Testis (tissue), 2 donors: ENCODE measurements at regions not wholly inside any gene's neighbourhood (a gene's known extent, or its start where the extent isn't known, plus 50 kb on each side); places are given as distances from the start of the nearest gene placed in this dataset.
"Not testable (repeated sequence)": the region's sequence is repeated elsewhere in the genome, so short reads cannot be mapped to it uniquely, and the experiment has no call there.

Source experiments
- DNase-seq: peaks from one replicate; pipeline ENCODE4 v3.0.0-alpha.2; 2019
- H3K27ac ChIP-seq, 2 donors: fragments of 200-600 bp; sonication (generic); one replicate each; pipeline ENCODE4 v1.5.1; 2019
- H3K27me3 ChIP-seq: fragments of 200-600 bp; sonication (generic); one replicate; pipeline ENCODE4 v1.5.1; 2019
- H3K36me3 ChIP-seq: fragments of 200-600 bp; sonication (generic); one replicate; pipeline ENCODE4 v1.5.1; 2017; ENCODE audit warnings: low read depth; ENCODE audit errors: missing control alignments
- H3K4me1 ChIP-seq: fragments of 200-600 bp; sonication (generic); one replicate; pipeline ENCODE4 v1.5.1; 2019
- H3K4me3 ChIP-seq, 2 donors: fragments of 200-600 bp; sonication (generic); one replicate each; pipeline ENCODE4 v1.5.1; 2017 to 2019
- H3K9me3 ChIP-seq: fragments of 200-600 bp; sonication (generic); one replicate; pipeline ENCODE4 v1.5.1; 2017
- POLR2A ChIP-seq: fragments of 450-650 bp; IDR thresholded peaks from one replicate; pipeline ENCODE4 v1.6.1; 2017; ENCODE audit warnings: antibody characterized with exemption, mild to moderate bottlenecking, moderate library complexity
- WGBS, 2 donors: methylation state at CpG; one replicate each; pipeline ENCODE4 v1.1.5; 2018; 5-methylcytosine and 5-hydroxymethylcytosine counted together
- intact Hi-C: fragments of 100-400 bp; cut with DNase I; formaldehyde crosslinking; loops from one replicate; pipeline ENCODE4 v1.15.1; 2023; ENCODE audit warnings: low total_unique reads
- TF ChIP-seq, protein P1 (sequence below), 3 experiments: fragments of 450-650 bp in 2 of 3; fragments of 200-600 bp in 1 of 3; sonication (generic) in 1 of 3; IDR thresholded peaks; one replicate each; pipeline ENCODE4 v1.5.1; 2016 to 2019; ENCODE audit warnings: antibody characterized with exemption in 3 of 3, mild to moderate bottlenecking in 2 of 3, moderate library complexity in 1 of 3

DNA sequence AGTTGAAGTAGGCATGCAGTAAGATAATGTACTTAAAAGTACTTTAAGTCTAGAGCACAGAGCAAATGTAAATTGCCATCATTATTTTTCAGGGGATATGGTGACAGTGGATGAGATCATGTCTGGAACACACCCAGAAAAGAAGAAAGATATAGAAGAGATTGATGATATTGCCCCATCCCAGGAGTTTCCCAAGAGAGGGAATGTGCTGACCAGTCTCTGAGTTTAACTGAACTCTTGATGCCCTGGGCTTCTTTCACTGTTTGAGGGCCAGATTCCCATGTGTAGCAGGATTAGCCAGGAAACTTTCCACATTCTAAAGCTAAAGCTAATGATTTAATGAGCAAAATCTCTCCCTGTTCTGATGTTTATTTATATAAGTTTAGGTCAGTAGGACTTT lies 366.8 kb upstream of the UMPS start:
- H3K4me3 ChIP-seq, result no peak overlapping the region
- no peaks in the 10 kb centered on the region for H3K36me3 ChIP-seq
- TF ChIP-seq POLR2A, result no peak
- TF ChIP-seq, protein P1, sequence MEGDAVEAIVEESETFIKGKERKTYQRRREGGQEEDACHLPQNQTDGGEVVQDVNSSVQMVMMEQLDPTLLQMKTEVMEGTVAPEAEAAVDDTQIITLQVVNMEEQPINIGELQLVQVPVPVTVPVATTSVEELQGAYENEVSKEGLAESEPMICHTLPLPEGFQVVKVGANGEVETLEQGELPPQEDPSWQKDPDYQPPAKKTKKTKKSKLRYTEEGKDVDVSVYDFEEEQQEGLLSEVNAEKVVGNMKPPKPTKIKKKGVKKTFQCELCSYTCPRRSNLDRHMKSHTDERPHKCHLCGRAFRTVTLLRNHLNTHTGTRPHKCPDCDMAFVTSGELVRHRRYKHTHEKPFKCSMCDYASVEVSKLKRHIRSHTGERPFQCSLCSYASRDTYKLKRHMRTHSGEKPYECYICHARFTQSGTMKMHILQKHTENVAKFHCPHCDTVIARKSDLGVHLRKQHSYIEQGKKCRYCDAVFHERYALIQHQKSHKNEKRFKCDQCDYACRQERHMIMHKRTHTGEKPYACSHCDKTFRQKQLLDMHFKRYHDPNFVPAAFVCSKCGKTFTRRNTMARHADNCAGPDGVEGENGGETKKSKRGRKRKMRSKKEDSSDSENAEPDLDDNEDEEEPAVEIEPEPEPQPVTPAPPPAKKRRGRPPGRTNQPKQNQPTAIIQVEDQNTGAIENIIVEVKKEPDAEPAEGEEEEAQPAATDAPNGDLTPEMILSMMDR (IDR thresholded peaks at IDR 0.05), result no peak
- DNase-seq, result no peak
- H3K4me1 ChIP-seq, result no peaks in the 10 kb centered on the region
- intact Hi-C loops, result no loop called here
- no peaks in the 10 kb centered on the region for H3K9me3 ChIP-seq
- no peaks in the 10 kb centered on the region for H3K27me3 ChIP-seq
- no peak overlapping the region for H3K27ac ChIP-seq

DNA sequence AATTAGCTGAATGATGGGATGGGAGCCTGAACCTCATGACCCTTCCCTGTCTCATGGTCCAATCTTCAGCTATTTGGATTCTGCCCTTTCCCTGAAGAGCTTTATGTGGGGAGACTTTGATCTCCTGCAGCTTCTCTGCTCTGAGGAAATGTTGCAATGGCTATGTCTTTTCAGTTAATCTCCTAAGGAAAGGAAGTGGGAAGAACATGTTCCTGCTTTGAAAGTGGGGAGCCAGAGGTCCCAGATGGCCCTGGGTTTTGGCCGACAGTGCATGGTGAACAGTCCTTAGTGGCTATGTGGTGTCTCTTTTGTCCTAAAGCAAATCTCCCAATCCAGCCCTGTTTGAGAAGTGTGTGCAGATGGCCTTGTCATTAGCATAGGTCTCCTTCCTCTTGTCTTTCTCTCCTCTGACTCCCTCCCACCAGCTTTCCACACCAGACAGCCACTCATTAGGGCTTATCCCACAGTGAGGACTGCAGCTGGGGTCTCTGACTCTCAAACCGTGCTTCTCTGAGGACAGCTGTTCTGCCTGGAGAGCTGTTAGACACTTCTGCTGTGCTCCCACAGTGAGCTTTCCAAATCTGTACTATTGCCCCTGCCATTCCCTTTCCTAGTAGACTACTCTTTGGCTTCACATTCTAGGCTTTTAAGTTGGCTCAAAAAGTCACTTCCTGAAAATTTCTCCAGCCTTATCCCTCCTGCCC lies 365.8 kb upstream of the UMPS start:
- H3K9me3 ChIP-seq, result no peaks in the 10 kb centered on the region
- H3K27me3 ChIP-seq, result no peaks in the 10 kb centered on the region
- H3K27ac ChIP-seq, result no peak overlapping the region
- TF ChIP-seq, protein P1 (IDR thresholded peaks at IDR 0.05), result no peak
- DNase-seq, result no peak
- no peaks in the 10 kb centered on the region for H3K36me3 ChIP-seq
- no peak overlapping the region for H3K4me3 ChIP-seq
- H3K4me1 ChIP-seq, result no peaks in the 10 kb centered on the region
- intact Hi-C loops, result no loop called here
- 49 to 61% methylated on average over 2 of the region's 2 CpGs for WGBS, 2 donors

DNA sequence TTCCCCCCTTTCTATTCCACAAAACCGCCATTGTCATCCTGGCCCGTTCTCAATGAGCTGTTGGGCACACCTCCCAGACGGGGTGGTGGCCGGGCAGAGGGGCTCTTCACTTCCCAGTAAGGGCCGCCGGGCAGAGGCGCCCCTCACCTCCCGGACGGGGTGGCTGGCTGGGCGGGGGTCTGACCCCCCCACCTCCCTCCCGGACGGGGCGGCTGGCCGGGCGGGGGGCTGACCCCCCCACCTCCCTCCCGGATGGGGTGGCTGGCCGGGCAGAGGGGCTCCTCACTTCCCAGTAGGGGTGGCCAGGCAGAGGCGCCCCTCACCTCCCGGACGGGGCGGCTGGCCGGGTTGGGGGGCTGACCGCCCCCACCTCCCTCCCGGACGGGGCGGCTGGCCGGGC lies 363.6 kb upstream of the UMPS start:
- 80% methylated on average over 1 of the region's 27 CpGs; no CpG with 5 or more reads in 1 of the 2 donors for WGBS, 2 donors

DNA sequence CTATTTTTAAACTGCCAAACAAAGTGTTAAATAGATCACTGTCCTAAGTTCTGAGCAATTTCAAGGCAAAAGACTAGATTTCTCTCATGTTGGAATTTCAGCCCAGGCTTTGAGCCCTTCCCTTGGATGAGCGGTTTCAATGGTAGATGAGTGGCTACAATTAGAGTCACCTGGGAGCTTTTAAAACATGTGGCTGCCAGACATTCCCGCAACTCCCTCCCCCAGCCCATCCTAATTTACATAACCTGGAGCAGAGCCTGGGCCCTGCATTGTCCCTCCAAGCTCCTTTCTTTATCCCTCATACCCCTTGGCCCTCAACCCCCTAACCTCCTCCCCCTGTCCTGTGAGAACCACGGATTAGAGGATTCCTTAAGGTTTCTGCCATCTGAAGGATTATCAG lies 357.5 kb upstream of the UMPS start:
- no peaks in the 10 kb centered on the region for H3K27me3 ChIP-seq
- no peak for DNase-seq
- no peak overlapping the region for H3K4me3 ChIP-seq
- intact Hi-C loops, result no loop called here
- no peaks in the 10 kb centered on the region for H3K4me1 ChIP-seq
- WGBS, 2 donors, result 70 to 84% methylated on average over 3 of the region's 3 CpGs
- no peaks in the 10 kb centered on the region for H3K36me3 ChIP-seq
- no peaks in the 10 kb centered on the region for H3K9me3 ChIP-seq
- TF ChIP-seq, protein P1 (IDR thresholded peaks at IDR 0.05), result no peak
- TF ChIP-seq POLR2A, result no peak
- no peak overlapping the region for H3K27ac ChIP-seq

More for the DNA sequence above, 363.6 kb upstream of the UMPS start:
- H3K27ac ChIP-seq, H3K9me3 ChIP-seq, H3K4me1 ChIP-seq, H3K36me3 ChIP-seq, H3K27me3 ChIP-seq, H3K4me3 ChIP-seq, DNase-seq, intact Hi-C loops: not testable (repeated sequence)

DNA sequence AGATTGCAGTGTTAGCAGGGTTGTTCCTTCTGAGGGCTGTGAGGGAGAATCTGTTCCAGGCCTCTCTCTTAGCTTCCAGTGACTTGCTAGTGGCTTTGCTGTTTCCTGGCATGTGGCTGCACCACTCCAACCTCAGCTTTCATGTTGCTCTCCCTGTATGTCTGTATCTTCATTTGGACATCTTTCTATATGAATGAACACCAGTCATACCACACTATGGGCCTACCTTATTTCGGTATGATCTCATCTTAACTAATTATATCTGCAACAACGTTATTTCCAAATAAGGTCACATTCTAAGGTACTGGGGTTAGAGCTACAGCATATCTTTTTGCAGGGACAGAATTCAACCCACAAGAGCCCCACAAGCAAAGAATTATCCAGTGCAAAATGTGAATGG lies 356.7 kb upstream of the UMPS start:
- no peak for TF ChIP-seq POLR2A
- TF ChIP-seq, protein P1 (IDR thresholded peaks at IDR 0.05), result no peak
- intact Hi-C loops, result no loop called here
- no peaks in the 10 kb centered on the region for H3K4me1 ChIP-seq

More for the DNA sequence above, 356.7 kb upstream of the UMPS start:
- no peak overlapping the region for H3K4me3 ChIP-seq
- no peaks in the 10 kb centered on the region for H3K36me3 ChIP-seq
- H3K27ac ChIP-seq, result no peak overlapping the region
- WGBS, 2 donors, result 89 to 90% methylated on average over 2 of the region's 2 CpGs
- no peaks in the 10 kb centered on the region for H3K27me3 ChIP-seq
- H3K9me3 ChIP-seq, result no peaks in the 10 kb centered on the region
- DNase-seq, result no peak
